Fibroblast of mammary gland (primary cell): ENCODE measurements at regions not wholly inside any gene's neighbourhood (a gene's known extent, or its start where the extent isn't known, plus 50 kb on each side); places are given as distances from the start of the nearest gene placed in this dataset.

ENCODE experiments used
- DNase-seq: peaks from one replicate; pipeline ENCODE4 v3.0.0-alpha.2; 2010; ENCODE audit warnings: low read depth
- H3K4me3 ChIP-seq: 2 replicates; pipeline ENCODE4 v1.5.1; 2011; ENCODE audit warnings: low read depth, mild to moderate bottlenecking, low read length, moderate library complexity; ENCODE audit not compliant: control insufficient read depth
- TF ChIP-seq, protein P1 (sequence below): conservative IDR thresholded peaks from 2 replicates; pipeline ENCODE4 v1.5.1; 2011; ENCODE audit warnings: low read depth, low read length, inconsistent platforms; ENCODE audit not compliant: control insufficient read depth, insufficient read depth

GRCh38 chr9:117587263-117587662 lies 116.9 kb upstream of the TLR4 start:
- DNase-seq: no peak
- TF ChIP-seq, protein P1, sequence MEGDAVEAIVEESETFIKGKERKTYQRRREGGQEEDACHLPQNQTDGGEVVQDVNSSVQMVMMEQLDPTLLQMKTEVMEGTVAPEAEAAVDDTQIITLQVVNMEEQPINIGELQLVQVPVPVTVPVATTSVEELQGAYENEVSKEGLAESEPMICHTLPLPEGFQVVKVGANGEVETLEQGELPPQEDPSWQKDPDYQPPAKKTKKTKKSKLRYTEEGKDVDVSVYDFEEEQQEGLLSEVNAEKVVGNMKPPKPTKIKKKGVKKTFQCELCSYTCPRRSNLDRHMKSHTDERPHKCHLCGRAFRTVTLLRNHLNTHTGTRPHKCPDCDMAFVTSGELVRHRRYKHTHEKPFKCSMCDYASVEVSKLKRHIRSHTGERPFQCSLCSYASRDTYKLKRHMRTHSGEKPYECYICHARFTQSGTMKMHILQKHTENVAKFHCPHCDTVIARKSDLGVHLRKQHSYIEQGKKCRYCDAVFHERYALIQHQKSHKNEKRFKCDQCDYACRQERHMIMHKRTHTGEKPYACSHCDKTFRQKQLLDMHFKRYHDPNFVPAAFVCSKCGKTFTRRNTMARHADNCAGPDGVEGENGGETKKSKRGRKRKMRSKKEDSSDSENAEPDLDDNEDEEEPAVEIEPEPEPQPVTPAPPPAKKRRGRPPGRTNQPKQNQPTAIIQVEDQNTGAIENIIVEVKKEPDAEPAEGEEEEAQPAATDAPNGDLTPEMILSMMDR: no peak
- no peak overlapping the region for H3K4me3 ChIP-seq

DNA sequence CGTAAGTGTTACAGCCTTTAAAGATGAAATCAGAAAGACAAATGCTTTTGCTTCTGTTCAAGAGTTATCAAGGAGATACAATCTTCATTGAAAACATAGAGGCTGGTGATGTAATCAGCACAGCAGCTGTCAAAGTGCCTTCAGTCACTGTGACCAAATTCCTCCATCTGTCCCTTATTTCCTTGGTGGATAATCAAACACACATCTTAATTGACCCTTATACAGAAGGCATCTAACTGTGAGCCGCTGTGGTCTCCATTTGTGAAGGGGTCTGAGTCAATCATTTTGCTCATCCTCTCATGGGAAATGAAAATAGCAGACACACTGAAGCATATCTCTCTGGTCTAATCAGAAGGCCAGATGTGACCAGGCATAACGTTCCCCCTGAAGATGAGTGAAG lies 130.1 kb upstream of the TLR4 start:
- no peak for DNase-seq
- TF ChIP-seq, protein P1: no peak
- no peak overlapping the region for H3K4me3 ChIP-seq

DNA sequence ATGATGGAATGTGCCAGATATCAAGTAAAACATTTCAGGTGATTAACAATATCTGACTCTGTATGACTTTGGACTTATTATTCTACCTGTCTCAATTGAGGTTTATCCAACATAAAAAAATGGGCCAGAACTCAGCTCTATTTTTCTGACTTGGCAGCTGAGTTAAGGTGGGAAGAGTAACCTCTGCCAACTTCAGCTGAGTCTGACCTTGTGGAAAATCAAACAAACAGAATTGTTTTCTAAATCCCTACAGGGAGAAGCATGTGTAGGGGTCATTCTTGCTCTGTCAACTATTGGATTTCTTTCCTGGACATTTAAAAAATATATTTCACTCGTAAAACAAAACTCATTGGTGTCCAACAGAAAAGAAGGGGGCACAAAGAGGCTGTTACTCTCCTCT lies 139.4 kb upstream of the TLR4 start:
- no peak for DNase-seq
- H3K4me3 ChIP-seq: no peak overlapping the region
- TF ChIP-seq, protein P1: no peak

GRCh38 chr9:117561761-117562160 lies 142.4 kb upstream of the TLR4 start:
- TF ChIP-seq, protein P1: no peak
- no peak overlapping the region for H3K4me3 ChIP-seq
- no peak for DNase-seq

GRCh38 chr9:117555964-117556629 lies 141.2 kb upstream of the ASTN2 start:
- TF ChIP-seq, protein P1: peak; percentile 27
- peak; percentile 20 for DNase-seq
- no peak overlapping the region for H3K4me3 ChIP-seq

DNA sequence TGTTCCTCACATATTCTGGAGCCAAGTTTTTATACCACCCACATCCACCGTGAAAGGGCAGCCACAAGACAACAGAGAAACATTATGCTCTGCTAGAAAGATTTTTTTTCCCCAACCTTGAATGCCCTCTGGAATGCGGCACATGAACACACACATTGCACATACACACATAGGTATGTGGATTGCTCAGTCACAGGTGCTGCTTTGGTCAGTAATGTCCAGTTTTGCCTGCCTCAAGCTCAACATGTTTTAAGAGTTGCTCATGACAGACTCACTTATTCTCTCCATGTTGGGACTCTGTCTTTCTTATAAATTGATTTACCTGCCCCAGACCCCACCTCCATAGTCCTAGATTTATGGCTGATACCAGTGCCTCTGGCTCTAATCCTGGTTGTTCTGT lies 138.0 kb upstream of the ASTN2 start:
- no peak for DNase-seq
- TF ChIP-seq, protein P1: no peak
- no peak overlapping the region for H3K4me3 ChIP-seq

DNA sequence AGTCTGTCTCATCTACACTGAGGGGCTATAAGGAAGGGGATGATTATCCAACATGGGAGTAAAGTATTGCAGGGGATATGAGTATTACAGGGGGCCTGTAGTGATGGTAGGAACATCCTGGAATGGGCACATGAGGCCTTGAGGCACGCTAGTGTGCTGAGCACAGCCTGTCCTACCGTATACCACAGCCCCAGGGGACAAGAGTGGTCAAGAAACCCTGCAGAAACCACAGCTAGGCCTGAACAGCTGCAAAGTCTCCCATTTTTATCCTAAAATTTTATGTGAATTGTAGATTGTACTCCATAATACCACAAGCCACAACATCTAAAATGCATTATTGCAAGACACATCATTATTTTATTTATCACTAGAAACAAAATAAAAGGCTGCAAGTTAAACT lies 136.3 kb upstream of the ASTN2 start:
- DNase-seq: no peak

More for the DNA sequence above, 136.3 kb upstream of the ASTN2 start:
- TF ChIP-seq, protein P1: no peak
- H3K4me3 ChIP-seq: no peak overlapping the region
